GM19025 (cell line): ENCODE measurements at regions not wholly inside any gene's neighbourhood (a gene's known extent, or its start where the extent isn't known, plus 50 kb on each side); places are given as distances from the start of the nearest gene placed in this dataset.

Experiments used
- ATAC-seq: cut with Tn5 transposase; IDR thresholded peaks from one replicate; pipeline ENCODE4 v1.9.1; 2021; ENCODE audit warnings: mild to moderate bottlenecking, low read depth, moderate library complexity; ENCODE audit not compliant: unreplicated experiment

DNA sequence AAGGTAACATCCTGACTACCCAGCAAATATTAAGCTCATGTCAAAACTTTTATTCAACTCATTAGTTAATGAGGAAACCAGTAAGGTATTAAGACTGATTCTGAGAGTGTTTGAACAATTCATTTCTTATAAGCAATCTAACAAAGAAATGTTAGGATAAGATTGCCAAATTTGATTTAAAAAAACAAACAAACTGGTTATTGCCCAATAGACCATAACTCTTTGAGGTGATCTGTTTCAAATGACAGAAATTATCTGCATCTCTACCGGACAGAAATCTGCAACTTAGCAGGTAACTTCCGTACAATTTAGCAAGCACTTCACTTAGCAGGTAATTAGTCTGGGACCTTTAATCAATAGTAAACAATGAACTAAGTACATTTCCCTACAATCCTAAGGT lies 82.9 kb upstream of the BARX2 start:
- ATAC-seq: no peak

DNA sequence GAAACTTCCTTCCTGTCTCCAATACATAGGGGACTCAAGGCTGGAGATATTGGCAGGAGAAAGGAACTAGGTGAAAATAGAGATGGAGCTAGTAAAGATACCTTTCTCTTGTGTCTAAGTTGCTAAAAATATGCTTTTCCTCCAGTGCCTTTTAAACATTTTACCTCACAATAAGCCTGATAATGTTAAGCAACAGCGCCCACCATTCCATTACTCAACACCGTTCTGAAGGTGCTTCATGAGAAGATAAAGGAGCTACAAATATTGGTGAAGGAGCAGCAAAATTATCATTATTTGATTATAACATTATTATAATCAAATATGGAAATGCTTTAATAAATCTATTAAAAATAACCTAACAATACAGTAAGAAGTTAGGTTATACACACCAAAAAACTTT lies 83.6 kb upstream of the BARX2 start:
- ATAC-seq: no peak

DNA sequence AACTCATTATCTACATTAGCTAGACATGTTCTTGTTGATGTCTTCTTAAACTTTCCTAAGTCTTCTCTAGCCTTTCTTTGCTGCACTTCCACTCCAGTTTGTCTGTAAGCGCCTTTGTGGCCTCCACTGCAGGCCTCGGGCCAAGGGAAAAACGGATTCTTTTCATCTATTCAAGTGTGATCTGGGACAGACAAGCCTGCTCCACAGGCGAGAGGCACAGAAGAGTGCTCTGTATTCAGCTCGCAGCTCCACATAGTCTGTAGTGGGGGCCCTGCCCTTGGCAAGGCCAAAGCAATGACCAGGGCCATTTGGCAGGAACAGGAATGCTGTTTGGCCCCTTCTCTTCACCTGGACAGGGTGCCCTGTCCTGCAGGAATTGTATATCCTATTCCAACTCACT lies 84.1 kb upstream of the BARX2 start:
- ATAC-seq: no peak

DNA sequence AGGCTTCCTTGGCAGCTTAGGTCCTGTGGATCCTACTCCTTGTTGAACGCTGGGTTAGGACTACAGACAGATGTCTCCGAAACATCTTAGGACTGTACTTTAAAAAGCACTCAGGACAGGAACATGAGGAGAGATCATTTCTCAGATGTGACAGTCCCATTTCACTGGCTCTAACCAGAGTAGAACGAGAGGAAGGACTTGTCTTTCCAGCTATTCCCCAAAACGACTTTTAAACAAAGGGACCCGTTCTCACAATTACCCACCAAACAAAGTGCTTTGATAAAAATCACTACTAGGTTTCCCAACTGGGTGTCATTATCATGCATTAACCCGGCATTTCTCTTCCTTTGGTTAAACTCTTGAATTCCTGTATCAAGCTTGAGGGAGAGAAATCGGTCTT lies 84.7 kb upstream of the BARX2 start:
- ATAC-seq: no peak

DNA sequence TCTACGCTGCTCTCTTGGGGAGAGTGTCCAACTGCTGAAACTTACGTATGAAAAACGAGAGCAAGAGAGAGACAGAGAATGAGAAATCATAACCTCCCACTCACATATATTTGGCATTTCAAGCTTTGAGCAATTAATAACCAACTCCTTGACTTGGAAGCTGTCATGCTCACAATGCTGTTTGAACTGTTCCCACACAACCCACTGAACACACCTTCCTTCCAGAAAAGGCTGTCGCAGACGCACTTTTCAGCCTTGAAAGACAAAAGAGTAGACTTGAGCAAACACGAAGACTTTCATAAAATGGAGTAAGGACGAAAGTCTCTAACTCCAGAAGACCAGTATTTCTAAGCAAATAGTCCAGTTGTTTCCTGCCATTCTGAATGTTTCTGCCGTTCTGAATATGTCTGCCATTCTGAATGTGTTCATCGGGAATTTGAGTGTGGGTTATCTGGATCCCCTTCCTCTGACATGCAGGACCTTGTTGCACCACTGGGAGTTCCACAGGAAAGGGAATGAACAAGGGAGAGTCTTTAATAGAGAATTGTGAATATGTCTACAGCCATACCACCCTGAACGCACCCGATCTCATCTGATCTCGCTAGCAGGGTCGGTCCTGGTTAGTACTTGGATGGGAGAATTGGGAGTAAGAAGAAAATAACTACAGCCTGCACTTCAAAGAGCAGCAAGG lies 86.2 kb upstream of the BARX2 start:
- no peak for ATAC-seq

DNA sequence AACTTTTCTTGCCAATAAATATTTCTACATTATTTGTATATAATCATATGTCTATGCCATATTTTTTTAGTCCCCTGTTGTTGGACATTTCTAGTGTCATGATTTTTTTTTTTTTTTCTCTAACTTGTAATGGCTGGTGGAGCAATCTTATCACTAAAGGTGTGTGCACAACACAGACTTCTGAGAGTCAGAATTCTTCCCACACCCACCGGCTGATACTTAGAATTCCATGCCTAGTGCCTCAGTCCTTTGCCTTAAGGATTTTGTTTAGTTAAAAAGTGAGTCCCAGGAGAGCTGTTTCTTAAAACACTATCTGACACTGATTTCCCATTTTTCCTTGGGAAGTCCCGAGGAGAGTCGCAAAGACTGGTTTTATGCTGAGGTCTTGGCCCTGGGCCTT lies 87.7 kb upstream of the BARX2 start:
- no peak for ATAC-seq

DNA sequence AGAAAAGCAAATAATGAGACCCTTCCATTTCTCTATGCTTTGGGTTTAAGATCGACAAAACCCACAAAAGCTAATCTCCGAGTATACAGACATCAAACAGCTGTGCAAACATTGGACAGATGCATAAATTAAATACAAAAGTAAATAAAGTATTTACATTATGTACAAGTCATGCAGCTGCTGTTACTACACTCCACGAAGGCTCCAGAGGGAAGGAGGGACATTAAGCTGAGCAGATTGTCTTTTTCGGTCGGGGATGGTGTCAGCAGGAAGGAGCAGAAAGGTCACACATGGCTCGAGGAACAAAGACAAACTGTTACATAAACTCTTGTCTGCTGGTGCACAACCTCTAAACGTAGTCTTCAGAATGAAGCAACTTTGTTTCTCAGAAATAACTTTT lies 88.8 kb upstream of the BARX2 start:
- no peak for ATAC-seq

DNA sequence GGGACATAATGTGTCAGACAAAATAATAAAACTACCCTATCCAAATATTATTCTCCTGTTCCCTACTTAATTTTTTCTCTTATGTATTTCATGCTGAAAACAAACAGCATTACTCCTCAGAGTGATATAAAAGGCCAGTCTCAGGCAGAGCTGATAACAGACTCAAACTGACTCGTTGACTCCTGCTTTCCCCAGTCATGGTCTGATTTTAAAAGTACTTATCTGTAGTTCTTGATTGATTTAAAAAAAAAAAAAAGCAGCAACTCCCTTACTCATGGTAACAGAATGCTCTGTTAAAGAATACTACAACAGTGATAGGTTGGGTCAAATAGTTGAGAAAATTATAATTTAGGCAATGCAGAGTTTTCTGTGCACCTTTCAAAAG lies 90.3 kb upstream of the BARX2 start:
- no peak for ATAC-seq

DNA sequence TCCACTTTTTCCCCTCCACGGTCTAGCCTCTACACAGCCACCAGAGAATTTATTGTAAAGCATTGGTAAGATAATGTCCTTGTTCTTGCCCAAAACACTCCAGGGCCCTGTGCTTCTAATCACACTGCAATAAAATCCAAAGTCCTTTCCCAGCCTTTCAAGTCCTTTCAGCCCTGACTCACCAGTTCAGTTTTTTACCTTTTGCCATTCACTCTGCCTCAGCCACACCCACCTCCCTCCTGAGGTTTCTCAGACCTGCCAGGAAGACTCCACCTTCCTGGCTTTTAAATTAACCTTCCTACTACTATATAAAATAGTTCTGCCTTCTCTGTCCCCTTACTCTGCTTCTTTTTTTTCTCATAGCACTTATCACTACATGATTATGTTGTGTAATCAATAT lies 91.0 kb upstream of the ARHGAP32 start:
- ATAC-seq: no peak

DNA sequence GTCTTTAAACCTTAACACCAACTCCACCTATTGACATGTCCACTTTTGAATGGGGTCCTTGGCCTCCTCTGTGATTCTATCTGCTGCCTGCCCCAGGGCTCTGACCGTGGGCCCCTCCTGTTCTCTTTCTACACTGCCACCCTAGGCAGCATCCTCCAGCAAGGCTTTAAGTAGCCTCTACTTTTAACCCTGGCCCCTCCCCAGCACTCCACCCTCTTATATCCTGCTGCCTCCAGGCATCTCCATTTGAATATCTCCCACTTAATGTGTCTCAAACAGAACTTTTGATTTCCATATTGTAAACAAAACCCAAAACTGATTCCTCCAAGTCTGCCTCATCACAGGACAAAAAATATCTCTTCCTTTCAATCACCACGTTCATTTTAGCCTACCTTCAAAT lies 90.5 kb upstream of the ARHGAP32 start:
- no peak for ATAC-seq

DNA sequence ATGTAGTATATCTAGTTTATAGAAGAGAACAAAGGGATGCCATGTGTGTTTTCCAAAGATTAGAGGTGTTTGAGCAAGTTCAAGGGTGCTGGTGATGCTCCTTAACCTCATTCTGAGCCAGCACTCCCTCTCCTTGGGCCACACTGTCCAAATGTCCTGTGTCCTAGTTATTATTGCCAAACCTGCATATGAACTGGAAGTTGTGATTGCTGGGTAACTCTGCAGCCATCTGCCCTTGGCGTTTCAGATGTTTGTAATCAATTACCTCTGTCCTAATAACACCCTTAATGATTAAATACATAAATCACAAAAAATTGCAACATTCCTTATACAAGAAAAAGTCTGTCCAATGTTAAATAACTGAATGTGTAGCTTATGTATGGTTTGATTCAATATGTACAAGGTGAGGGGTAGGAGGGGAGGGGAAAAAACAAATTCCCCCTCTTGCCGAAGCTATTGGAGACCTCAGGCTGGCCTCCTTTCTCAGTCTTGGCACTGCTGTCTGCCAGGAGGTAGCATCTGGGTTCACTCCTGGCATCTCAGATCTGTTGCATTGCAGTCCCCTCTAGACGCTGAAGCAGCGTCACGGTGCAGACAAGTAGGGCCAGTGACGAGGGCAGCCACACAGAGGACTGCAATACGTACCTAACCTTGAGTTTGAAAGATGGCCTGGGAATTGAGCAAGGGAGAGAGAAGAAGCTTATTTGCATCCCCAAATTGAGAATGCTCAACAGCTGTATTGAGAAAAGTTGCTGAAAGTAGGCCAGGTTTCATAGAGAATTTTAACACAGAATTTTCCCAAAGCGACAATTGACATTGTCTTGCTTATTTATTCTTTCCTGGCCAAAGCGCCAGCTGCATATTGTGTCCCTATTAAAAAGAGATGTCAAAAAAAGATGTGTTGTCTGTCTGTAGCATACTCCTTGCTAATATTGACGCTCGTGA lies 89.6 kb upstream of the ARHGAP32 start:
- ATAC-seq: no peak

DNA sequence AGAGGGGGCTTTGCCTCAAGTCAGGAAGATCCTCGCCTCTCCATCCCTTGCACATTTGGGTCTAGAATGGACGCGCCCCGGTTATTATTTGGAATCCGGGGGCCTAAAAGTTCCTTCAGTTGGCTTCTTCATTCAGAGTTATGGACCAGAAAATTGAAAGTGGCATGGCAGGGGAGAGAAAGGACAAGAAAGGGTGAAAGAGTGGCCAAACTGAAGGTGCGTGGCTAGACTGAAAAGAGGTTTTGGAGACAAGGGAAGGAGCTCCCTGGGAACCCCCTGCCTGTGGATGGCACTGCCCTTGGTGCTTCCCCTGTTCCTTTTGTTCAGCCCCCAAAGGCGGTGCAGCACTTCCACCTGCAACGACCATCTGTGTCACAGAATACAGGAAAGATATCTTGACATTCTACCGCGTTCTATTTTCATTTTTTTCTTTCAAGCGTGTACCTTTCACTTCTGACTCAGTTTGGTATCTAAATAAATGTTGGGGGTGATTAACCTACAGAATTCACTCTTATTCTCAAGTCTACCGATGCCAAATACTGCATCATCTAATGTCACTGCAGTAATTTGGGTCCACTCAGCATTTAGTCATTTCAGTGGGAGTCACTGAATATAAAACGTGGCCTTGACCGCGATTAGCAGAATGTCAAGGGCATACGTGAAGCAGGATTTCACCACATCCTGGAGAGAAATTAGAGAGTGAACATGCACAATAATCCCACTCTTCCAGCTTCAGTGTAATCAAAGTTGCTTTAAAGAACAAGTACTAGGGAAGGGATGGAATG lies 88.1 kb upstream of the ARHGAP32 start:
- no peak for ATAC-seq

DNA sequence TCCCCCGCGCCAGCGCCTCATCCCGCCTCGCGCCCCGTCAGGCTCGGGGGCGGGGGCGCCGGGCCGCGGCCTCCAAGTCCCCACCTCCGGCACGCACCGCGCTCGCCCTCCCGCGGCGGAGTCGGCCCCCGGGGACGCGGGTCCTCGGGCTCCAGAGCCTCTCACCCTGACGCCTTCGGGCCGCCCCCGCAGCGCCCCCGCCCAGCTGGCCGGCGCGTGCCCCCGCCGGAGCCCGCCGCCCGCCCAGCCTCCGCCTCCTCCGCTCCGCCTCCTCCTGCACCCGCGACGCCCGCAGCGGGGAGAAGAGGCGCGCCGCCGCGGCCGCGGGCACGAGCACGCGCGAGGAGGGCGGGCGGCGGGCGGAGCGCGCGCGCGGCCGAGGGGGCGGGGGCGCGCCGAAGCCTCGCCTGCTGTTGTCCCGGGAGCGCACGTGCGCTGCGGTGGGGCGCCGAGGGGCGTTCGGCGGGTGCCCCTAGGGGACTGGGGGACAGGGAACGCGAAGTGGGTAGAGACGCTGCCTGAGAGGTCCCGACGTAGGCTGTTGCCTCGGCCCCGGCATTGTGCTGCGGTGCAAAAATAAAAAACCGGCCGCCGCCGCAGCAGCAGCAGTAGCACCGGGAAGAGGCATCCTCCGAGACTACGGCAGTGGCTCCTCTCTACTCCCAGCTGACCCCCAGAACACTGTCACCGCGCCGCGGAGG lies 87.4 kb upstream of the ARHGAP32 start:
- ATAC-seq: peak; percentile 43

DNA sequence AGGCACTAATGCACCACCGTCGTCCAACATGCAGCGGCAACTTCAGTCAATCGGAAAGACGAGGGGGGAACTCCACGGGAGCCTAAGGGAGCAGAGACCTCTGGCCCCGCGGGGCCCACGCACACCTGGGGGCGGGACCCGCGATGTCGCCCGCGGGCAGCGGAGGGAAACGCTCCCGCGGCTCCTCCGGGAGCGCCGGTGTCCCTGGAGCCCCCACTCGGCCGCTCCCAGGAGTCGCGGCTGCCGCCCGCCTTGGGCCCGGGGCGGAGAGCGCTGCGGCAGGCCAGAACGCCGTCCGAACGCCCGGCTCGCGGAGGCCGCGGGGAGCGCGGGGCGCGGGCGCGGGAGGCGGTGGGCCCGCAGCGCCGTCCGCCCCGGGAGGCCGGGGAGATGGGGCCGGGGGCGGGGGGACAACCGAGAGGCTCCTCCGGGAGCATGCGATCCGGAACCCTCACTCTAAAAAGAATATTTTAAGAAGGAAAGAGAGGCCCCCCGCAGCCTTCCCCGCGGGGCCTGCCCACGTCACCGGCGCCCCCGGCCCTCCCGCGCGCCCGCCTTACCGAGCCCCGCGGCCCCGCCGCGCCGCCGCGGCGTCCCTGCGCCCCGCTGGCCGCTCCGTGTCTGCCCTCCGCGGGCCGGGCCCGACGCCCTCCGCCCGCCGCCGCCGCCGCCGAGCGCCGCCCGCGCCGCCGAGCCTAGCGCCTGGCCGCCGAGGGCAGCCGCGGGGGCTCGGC lies 86.6 kb upstream of the ARHGAP32 start:
- ATAC-seq: peak; percentile 17

DNA sequence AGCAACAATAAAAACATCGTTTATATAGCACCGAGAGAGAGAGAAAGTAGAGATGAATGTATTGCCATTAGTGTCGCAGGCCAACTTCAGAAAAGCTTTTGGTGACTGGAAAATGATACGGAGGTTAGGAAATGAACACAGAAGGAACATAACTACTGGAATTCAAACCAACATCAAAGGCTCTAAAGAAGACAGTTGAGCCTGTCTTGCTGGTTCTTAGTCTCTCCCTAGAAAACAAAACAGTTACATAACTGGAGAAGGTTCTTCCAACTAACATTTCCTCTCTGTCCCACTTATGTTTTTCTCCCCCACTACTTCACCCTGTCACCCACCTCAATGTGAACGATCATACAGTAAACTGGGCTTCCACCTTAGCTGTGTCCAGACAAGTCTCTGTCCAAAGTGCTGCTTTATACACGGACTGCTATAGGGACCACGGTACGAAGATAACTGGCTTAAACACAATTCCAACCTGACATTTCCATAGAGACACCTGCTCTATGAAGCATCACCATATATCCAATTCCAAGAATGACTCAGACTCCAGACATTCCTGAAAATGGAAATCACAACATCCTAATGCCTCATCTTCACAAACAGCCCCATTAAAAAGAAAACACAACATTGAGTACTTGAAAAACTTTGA lies 85.2 kb upstream of the ARHGAP32 start:
- ATAC-seq: no peak

DNA sequence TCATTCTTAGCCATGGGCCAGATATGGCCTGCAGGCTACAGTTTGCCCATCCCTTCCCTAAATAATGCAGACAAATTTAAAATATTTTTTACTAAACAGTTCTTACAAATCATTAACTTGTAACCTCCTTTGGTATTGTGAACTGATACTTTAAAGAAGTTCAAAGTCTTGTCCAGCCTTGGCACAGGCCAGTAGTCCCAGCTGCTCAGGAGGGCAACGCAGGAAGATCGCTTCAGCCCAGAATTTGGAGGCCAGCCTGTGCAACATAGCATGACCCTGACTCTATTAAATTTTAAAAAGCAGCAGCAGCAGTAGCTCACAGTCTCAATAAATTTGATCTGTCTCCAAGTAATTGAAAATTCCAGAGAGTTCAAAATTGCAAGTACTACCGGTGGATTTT lies 83.7 kb upstream of the ARHGAP32 start:
- no peak for ATAC-seq

DNA sequence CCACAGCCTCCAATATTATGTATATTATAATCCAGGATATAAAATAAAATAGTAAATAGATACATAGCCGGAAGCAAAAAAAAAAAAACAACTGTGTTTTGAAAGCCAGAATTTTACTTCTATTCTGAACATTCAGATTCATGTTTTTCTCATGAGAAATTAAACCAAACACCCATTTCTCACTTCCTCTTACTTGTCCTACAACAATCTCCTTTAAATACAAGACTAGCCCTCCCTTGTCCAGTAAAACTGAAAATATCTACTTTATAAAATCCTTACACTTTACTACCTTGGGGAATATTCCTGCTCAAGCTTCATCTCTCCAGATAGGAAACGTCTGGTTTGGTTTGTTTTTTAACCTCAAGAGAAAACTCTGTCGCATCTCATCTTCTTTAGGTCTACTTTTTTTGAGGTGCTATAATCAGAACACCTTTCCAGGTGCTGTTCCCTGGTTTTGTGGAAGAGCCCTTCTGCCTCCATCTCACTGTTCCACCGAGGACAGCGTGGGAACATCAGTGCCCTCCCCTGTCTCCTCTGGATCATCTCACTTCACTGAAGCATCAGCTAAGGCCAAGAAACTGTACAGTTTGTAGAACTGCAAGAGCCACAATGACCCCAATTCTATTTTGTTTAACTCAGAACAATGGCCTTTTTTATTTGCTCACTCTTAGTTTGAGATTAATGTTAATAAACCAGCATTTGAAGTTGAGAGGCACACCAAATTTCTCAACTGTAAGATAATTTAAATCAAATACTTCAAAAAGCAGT lies 82.0 kb upstream of the ARHGAP32 start:
- no peak for ATAC-seq

DNA sequence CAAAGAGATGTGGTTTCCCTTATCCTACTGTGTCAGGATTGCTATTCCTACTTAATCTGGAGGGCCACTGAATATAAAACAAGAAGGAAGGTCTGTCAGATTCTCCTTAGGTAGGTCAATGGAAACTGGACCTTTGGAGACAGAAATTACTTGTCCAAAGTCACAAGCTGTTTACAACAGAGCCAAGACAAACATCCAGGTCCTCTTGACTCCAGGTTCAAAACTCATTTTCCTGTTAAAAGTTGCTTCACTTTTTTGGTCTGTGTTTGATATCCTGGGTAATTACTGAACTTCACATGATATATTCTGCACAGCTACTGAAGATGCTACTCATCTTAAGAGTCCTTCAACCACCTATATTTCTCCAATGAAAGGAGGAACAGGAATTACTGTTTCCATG lies 81.2 kb upstream of the ARHGAP32 start:
- no peak for ATAC-seq

DNA sequence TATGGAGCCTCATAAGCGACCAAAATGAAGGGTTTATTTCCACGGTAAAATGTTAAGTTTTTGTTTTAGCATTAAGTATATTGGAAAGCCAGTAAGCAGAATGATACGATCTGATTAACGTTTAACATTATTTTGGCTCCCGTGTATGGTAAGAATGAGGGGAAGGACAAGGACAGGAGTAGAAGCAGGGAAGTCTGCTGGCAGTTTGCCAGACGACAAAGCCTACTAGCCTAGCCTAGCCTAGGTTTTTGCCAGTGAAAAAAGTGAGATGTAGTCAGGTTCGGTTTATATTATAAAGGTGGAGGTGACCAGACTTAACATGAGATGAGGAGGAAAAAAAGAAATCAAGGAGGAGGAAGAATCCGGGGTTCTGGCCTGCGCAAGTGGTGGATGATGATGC lies 78.9 kb upstream of the ARHGAP32 start:
- ATAC-seq: no peak
